NOMO-1 (cell line): ENCODE measurements at regions not wholly inside any gene's neighbourhood (a gene's known extent, or its start where the extent isn't known, plus 50 kb on each side); places are given as distances from the start of the nearest gene placed in this dataset.

Source experiments
- DNase-seq, 2 experiments: peaks; one replicate each; lab custom pipeline; 2025; ENCODE audit not compliant: unreplicated experiment in 2 of 2; lab: John Stamatoyannopoulos, UW

- no peak for DNase-seq
Observed at GRCh38 chr4:60575336-60575735, 624.8 kb upstream of the ADGRL3 start.

GRCh38 chr4:60579335-60579734, 620.8 kb upstream of the ADGRL3 start:
- DNase-seq = no peak

- DNase-seq = no peak
Observed at GRCh38 chr4:60581919-60582536, 618.1 kb upstream of the ADGRL3 start.

DNA sequence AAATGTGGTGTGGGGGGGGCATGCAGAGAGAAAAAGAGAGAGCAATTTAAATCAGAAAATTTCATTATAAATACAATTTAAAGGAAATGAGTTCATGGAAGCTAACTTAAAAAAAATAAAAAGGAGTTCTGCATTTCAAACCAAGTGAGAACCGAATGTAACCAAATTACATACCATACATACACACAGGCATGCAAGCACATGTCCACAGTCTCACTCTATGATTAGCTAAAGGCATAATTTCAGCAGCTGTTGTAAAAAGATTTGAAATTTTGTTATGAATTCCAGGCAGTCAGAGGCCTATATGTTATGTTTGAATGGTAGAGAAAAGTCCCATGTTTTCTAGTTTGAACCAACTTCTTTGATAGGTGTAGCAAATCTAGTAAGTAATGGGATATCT, 611.6 kb upstream of the ADGRL3 start:
- no peak for DNase-seq

DNA sequence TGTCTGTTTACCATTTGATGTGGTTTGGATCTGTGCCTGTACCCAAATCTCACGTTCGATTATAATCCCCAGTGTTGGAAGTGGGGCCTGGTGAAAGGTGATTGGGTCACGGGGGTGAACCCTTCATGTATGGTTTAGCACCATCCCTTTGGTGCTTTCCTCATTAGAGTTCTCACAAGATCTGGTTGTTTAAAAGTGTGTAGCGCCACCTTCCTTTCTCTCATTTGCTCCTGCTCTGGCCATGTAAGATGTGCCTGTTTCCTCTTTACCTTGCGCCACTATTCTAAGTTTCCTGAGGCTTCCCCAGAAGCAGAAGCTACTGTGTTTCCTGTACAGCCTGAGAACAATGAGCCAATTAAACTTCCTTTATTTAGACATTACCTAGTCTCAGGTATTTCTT, 610.7 kb upstream of the ADGRL3 start:
- no peak for DNase-seq

GRCh38 chr4:60590116-60590515, 610.0 kb upstream of the ADGRL3 start:
- no peak for DNase-seq

GRCh38 chr4:60605646-60606354, 594.3 kb upstream of the ADGRL3 start:
- no peak for DNase-seq

DNA sequence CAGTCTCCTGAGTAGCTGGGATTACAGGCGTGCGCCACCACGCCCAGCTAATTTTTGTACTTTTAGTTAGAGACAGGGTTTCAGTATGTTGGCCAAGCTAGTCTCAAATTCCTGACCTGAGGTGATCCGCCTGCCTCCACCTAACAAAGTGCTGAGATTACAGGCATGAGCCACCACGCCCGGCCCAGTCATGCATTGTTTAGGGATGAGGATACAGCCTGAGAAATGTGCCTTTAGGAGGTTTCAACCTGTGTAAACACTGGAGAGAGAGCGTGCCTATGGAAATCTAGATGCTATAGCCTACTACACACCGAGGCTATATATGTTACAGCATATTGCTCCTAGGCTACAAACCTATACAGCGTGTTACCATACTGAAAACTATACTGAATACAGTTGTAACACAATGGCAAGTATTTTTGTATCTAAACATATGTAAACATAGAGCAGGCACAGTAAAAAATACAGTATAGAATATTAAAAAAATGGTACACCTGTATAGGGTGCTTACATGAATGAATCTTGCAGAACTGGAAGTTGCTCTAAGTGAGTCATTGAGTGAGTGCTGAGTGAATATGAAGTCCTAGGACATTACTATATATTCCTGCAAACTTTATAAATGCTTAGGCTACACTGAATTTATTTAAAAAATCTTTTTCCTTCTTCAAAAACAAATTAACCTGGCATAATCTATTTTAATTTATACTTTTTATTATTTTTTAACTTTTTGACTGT, 588.2 kb upstream of the ADGRL3 start:
- no peak for DNase-seq

DNA sequence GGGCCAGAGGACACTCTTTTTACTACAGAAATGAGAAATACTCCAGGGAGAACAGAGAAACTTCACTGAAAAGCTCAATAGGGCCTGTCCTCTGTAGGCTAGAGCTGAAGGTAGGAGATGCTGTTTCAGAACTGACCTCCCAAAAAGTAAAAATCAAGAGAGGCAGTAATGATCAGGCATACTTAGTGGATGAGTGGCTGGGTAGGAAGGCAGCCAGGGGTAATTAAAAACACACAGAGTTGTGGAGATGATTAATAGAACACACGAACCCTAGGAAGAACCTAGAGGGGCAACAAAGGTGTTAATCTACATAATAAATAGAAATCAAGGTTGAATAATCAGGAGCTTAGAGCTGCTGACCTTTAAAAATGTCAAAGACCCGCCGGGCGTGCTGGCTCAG, 582.4 kb upstream of the ADGRL3 start:
- DNase-seq = no peak

GRCh38 chr4:60619531-60620305, 580.4 kb upstream of the ADGRL3 start:
- DNase-seq = no peak

GRCh38 chr4:60637976-60638375, 562.1 kb upstream of the ADGRL3 start:
- DNase-seq = no peak

GRCh38 chr4:60648774-60649173, 551.4 kb upstream of the ADGRL3 start:
- no peak for DNase-seq

- no peak for DNase-seq
Observed at GRCh38 chr4:60652933-60653332, 547.2 kb upstream of the ADGRL3 start.

DNA sequence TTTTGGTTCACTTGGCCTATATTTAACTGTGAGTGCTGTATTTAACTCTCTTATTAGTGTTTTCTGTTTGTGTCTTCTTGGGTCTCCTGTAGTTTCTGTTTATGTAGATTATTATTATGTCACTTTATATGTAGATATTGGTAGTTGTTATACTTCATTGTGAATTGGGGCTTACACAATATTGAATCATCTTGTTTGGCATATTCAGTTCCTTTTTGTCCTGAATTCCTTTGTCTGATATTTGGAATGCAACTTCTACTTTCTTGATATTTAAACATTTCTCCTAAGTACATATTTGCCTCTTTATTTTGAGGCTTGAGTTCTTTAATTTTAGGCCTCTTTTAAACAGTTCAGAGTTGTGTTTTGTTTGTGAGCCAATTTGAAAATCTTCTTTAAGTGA, 544.8 kb upstream of the ADGRL3 start:
- no peak for DNase-seq

GRCh38 chr4:60656171-60656570, 544.0 kb upstream of the ADGRL3 start:
- DNase-seq = no peak

DNA sequence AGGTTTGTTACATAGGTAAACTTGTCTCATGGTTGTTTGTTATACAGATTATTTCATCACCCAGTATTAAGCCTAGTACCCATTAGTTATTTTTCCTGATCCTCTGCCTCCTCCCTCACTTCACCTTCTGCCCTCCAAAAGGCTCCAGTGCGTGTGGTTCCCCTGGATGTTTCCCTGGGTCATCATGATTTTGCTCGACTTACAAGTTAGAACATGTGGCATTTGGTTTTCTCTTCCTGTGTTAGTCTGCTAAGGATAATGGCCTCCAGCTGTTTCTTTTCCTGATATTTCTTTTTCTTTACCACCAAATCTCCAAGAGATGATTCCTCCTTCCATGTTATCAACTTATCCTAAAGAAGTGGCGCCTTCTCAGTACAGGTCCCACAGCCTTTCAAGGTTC, 543.1 kb upstream of the ADGRL3 start:
- DNase-seq = no peak

GRCh38 chr4:60657807-60658206, 542.3 kb upstream of the ADGRL3 start:
- peak; percentile 5 to 53 for DNase-seq

GRCh38 chr4:60663769-60664168, 536.4 kb upstream of the ADGRL3 start:
- no peak for DNase-seq

- no peak for DNase-seq
Observed at GRCh38 chr4:60682901-60683300, 517.2 kb upstream of the ADGRL3 start.

DNA sequence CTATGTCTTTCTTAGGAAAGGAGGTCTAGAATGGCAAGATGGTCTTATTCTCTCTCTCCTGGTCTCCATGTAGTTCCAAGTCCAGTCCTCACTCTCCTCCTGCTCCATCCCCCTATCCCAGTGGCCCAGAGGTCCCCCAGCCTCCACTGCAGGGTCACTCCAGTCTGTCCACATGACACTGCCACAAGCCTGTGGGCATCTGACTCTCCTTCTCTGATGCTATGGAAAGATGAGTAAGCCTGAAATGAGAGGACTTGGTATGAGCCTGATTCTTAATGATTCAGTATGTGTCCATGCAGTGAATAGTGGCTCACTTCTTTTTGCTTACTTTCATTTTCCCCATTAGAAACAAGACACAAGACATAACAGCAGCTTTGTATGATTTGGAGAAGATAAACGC, 516.8 kb upstream of the ADGRL3 start:
- no peak for DNase-seq

- no peak for DNase-seq
Observed at GRCh38 chr4:60683973-60684372, 516.2 kb upstream of the ADGRL3 start.
